AG09309 (cell line): ENCODE measurements at regions not wholly inside any gene's neighbourhood (a gene's known extent, or its start where the extent isn't known, plus 50 kb on each side); places are given as distances from the start of the nearest gene placed in this dataset.

Experiments used
- DNase-seq: peaks from one replicate; pipeline ENCODE4 v3.0.0-alpha.2; 2010; ENCODE audit warnings: low read depth
- H3K4me3 ChIP-seq: 2 replicates; pipeline ENCODE4 v1.5.1; 2011; ENCODE audit warnings: mild to moderate bottlenecking, low read depth, low read length, moderate library complexity; ENCODE audit not compliant: control insufficient read depth
- CTCF ChIP-seq: IDR thresholded peaks from 2 replicates; pipeline ENCODE4 v1.5.1; 2011; ENCODE audit warnings: mild to moderate bottlenecking, low read depth, low read length, inconsistent platforms; ENCODE audit not compliant: insufficient read depth, control insufficient read depth; ENCODE audit errors: missing control alignments

- no peak for DNase-seq
- TF ChIP-seq CTCF = no peak
- no peak overlapping the region for H3K4me3 ChIP-seq
These were observed 92.8 kb downstream of the TAF11L14 start for GRCh38 chr5:17727098-17727497.

- DNase-seq = no peak
- TF ChIP-seq CTCF = no peak
- no peak overlapping the region for H3K4me3 ChIP-seq
These were observed 96.2 kb downstream of the TAF11L14 start for GRCh38 chr5:17730421-17730820.

- H3K4me3 ChIP-seq = no peak overlapping the region
- TF ChIP-seq CTCF = no peak
- DNase-seq = no peak
These were observed 98.2 kb downstream of the TAF11L14 start for GRCh38 chr5:17732351-17732923.

- TF ChIP-seq CTCF = no peak
- no peak for DNase-seq
- H3K4me3 ChIP-seq = no peak overlapping the region
These were observed 99.8 kb downstream of the TAF11L14 start for GRCh38 chr5:17734011-17734410.

GRCh38 chr5:17735761-17736160 lies 101.5 kb downstream of the TAF11L14 start:
- DNase-seq = no peak
- TF ChIP-seq CTCF = no peak
- no peak overlapping the region for H3K4me3 ChIP-seq

GRCh38 chr5:17737092-17737491 lies 102.8 kb downstream of the TAF11L14 start:
- no peak for DNase-seq
- no peak for TF ChIP-seq CTCF
- no peak overlapping the region for H3K4me3 ChIP-seq

- DNase-seq = no peak
- no peak overlapping the region for H3K4me3 ChIP-seq
- TF ChIP-seq CTCF = no peak
These were observed 104.2 kb downstream of the TAF11L14 start for GRCh38 chr5:17738446-17738845.
